Activated CD8-positive, alpha-beta memory T cell treated with anti-CD3 and anti-CD28 coated beads for 4 hours (primary cell): ENCODE measurements at regions not wholly inside any gene's neighbourhood (a gene's known extent, or its start where the extent isn't known, plus 50 kb on each side); places are given as distances from the start of the nearest gene placed in this dataset.
"Not testable (repeated sequence)": the region's sequence is repeated elsewhere in the genome, so short reads cannot be mapped to it uniquely, and the experiment has no call there.

ENCODE experiments used
- DNase-seq, 2 donors: peaks; one replicate each; pipeline ENCODE4 v3.0.0-alpha.2; 2020; ENCODE audit warnings: low read depth in 2 of 2

DNA sequence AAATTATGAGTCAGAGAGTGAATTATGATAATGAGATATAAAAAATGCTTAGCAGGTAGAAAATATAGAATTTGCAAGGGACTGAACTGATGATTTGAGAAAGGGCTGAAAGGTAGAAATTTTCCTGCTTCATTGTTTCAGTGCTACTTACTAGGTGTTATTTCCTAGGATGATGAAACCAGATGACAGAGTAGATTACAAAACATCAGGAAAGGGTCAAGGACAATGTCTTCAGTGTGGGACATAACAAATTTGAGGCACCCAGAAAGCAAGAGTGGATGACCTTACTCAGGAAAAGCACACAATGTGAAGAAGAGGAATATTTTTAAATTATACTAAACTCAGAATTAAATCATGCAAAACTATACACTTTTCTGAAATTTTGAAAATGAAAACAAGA is 102.1 kb downstream of the SHCBP1 start:
- no peak for DNase-seq

DNA sequence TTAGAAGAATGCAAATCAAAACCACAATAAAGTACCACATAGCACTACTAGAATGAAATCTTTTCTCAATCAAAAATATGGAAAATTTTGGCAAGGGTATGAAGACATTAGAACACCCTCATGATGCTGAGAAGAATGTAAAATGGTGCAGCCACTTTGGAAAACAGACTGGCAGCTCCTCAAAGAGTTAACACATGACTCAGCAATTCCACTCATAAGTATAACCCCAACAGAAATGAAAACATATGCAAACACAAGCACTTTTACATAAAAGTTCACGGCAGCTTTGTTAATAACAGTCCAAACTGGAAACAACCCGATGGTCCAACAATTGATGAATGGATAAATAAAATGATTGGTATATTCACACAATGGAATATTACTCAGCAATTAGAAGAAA is 124.5 kb downstream of the SHCBP1 start:
- DNase-seq: no peak

GRCh38 chr16:46482895-46483294 is 138.3 kb downstream of the SHCBP1 start:
- no peak for DNase-seq

DNA sequence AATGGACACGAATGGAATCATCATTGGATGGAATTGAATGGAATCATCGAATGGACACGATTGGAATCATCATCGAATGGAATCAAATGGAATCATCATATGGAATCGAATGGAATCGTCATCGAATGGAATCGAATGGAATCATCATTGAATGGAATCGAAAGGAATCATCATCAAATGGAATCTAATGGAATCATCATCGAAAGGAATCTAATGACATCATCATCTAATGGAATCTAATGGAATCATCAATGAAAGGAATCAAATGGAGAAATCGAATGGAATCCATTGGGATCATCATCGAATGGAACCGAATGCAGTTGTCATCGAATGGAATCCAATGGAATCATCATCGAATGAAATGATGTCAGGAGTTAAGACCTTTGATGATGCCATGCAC is 154.9 kb downstream of the SHCBP1 start:
- DNase-seq: no peak

DNA sequence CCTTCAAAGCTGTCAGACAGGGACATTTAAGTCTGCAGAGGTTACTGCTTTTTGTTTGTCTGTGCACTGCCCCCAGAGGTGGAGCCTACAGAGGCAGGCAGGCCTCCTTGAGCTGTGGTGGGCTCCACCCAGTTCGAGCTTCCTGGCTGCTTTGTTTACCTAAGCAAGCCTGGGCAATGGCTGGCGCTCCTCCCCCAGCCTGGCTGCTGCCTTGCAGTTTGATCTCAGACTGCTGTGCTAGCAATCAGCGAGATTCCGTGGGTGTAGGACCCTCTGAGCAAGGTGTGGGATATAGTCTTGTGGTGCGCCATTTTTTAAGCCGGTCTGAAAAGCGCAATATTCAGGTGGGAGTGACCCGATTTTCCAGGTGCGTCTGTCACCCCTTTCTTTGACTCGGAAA is 166.4 kb downstream of the SHCBP1 start:
- DNase-seq: not testable (repeated sequence)

- no peak for DNase-seq
Measured at GRCh38 chr16:46428108-46429061, 192.8 kb downstream of the SHCBP1 start.

- no peak for DNase-seq
Measured at GRCh38 chr16:46427340-46428107, 193.7 kb downstream of the SHCBP1 start.

DNA sequence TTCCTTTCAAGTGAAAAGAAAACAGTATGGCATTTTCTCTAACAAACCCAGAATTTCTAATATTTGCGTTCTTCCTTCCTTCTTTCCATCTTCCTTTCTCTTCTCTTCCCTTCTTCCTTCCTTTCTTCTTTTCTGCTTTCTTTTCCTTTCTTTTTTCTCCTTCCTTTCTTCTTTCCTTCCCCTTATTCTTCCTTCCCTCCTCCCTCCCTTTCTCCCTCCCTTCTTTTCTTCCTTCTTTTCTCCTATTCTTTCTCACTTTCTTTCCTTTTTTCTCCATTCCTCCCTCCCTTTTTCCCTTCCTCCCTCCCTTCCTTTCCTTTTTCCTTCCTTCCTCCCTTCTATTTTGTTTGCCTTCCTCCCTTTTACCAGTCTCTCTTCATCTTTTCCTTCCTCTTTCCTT is 194.8 kb downstream of the SHCBP1 start:
- no peak for DNase-seq

DNA sequence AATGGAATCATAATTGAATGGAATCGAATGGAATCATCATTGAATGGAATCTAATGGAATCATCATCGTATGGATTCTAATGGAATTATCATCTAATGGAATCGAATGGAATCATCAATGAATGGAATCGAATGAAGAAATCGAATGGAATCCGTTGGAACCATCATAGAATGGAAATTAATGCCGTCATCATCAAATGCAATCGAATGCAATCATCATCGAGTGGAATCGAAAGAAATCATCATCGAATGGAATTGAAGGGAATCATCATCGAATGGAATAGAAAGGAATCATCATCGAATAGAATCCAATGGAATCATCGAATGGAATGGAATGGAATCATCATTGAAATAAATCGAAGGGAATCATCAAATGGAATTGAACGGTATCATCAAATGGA is 217.2 kb downstream of the SHCBP1 start:
- DNase-seq: no peak

- not testable (repeated sequence) for DNase-seq
Measured at GRCh38 chr16:46398559-46398958, 222.6 kb downstream of the SHCBP1 start.

- not testable (repeated sequence) for DNase-seq
Measured at GRCh38 chr16:46396883-46397270, 224.3 kb downstream of the SHCBP1 start.

GRCh38 chr16:46396131-46396882 is 224.9 kb downstream of the SHCBP1 start:
- DNase-seq: not testable (repeated sequence)

GRCh38 chr16:46395391-46395921 is 225.7 kb downstream of the SHCBP1 start:
- not testable (repeated sequence) for DNase-seq

DNA sequence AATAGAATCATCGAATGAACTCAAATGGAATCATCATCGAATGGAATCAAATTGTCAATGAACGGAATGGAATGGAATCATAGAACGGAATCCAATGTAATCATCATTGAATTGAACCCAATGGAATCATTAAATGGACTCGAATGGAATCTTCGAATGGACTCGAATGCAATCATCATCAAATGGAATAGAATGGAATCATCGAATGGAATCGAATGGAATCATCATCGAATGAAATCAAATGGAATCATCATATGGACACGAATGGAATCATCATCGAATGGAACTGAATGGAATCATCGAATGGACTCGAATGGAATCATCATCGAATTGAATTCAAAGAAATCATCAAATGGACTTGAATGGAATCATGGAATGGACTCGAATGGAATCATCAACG is 226.2 kb downstream of the SHCBP1 start:
- DNase-seq: not testable (repeated sequence)

DNA sequence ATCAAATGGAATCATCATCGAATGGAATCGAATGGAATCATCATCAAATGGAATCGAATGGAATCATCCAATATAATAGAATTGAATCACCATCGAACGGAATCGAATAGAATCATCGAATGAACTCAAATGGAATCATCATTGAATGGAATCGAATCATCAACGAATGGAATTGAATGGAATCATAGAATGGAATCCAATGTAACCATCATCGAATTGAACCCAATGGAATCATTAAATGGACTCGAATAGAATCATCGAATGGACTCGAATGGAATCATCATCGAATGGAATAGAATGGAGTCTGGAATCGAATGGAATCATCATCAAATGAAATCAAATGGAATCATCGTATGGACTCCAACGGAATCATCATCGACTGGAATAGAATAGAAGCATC is 227.0 kb downstream of the SHCBP1 start:
- DNase-seq: not testable (repeated sequence)

GRCh38 chr16:46392930-46393722 is 228.1 kb downstream of the SHCBP1 start:
- not testable (repeated sequence) for DNase-seq

- DNase-seq: not testable (repeated sequence)
Measured at GRCh38 chr16:46390660-46391462, 230.3 kb downstream of the SHCBP1 start.

GRCh38 chr16:46389561-46390041 is 231.6 kb downstream of the SHCBP1 start:
- DNase-seq: peak; percentile 74 to 81

GRCh38 chr16:46388939-46389491 is 232.2 kb downstream of the SHCBP1 start:
- not testable (repeated sequence) for DNase-seq
